ENCODE measurements at regions not wholly inside any gene's neighbourhood (a gene's known extent, or its start where the extent isn't known, plus 50 kb on each side); places are given as distances from the start of the nearest gene placed in this dataset.

GRCh38 chr15:31464216-31465082 lies 137.8 kb downstream of the KLF13 start:
- TF ChIP-seq CTCF (conservative IDR thresholded peaks at IDR 0.05) = no peak
- TF ChIP-seq ZFX (IDR thresholded peaks at IDR 0.05) = no peak

Data from C4-2B (cell line).